ENCODE measurements at regions not wholly inside any gene's neighbourhood (a gene's known extent, or its start where the extent isn't known, plus 50 kb on each side); places are given as distances from the start of the nearest gene placed in this dataset.

GRCh38 chr3:80232760-80233159 is 465.0 kb upstream of the ROBO1 start:
- Histone ChIP-seq H3K36me3 (no peaks in the 10 kb centered on the region), H3K4me3 (no peak overlapping the region), H3K27ac (no peak overlapping the region), H3K9me3 (no peaks in the 10 kb centered on the region), H3K4me1 (no peaks in the 10 kb centered on the region), H3K27me3 (no peaks in the 10 kb centered on the region)
- TF ChIP-seq POLR2AphosphoS5 (IDR thresholded peaks at IDR 0.05): no peak
- no peak for TF ChIP-seq EP300 (IDR thresholded peaks at IDR 0.05)
- no peak for TF ChIP-seq POLR2A (IDR thresholded peaks at IDR 0.05)
- TF ChIP-seq, protein P1, sequence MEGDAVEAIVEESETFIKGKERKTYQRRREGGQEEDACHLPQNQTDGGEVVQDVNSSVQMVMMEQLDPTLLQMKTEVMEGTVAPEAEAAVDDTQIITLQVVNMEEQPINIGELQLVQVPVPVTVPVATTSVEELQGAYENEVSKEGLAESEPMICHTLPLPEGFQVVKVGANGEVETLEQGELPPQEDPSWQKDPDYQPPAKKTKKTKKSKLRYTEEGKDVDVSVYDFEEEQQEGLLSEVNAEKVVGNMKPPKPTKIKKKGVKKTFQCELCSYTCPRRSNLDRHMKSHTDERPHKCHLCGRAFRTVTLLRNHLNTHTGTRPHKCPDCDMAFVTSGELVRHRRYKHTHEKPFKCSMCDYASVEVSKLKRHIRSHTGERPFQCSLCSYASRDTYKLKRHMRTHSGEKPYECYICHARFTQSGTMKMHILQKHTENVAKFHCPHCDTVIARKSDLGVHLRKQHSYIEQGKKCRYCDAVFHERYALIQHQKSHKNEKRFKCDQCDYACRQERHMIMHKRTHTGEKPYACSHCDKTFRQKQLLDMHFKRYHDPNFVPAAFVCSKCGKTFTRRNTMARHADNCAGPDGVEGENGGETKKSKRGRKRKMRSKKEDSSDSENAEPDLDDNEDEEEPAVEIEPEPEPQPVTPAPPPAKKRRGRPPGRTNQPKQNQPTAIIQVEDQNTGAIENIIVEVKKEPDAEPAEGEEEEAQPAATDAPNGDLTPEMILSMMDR (IDR thresholded peaks at IDR 0.05): no peak
- ATAC-seq: no peak
- 53 to 72% methylated on average over 3 to 5 of the region's 5 CpGs for WGBS, 2 donors (ENCODE audit: low coverage in 1 of 2)

- ATAC-seq: no peak
- no peaks in the 10 kb centered on the region for H3K36me3 ChIP-seq
- TF ChIP-seq POLR2AphosphoS5 (IDR thresholded peaks at IDR 0.05): no peak
- no peak for TF ChIP-seq POLR2A (IDR thresholded peaks at IDR 0.05)
- TF ChIP-seq, protein P1 (IDR thresholded peaks at IDR 0.05): no peak
- TF ChIP-seq EP300 (IDR thresholded peaks at IDR 0.05): no peak
- 60 to 64% methylated on average over 2 of the region's 2 CpGs for WGBS, 2 donors (ENCODE audit: low coverage in 1 of 2)
- no peaks in the 10 kb centered on the region for H3K9me3 ChIP-seq
- no peaks in the 10 kb centered on the region for H3K27me3 ChIP-seq
- no peak overlapping the region for H3K27ac ChIP-seq
- H3K4me1 ChIP-seq: no peaks in the 10 kb centered on the region
- H3K4me3 ChIP-seq: no peak overlapping the region
Measured at GRCh38 chr3:80230962-80231361, 463.2 kb upstream of the ROBO1 start.

DNA sequence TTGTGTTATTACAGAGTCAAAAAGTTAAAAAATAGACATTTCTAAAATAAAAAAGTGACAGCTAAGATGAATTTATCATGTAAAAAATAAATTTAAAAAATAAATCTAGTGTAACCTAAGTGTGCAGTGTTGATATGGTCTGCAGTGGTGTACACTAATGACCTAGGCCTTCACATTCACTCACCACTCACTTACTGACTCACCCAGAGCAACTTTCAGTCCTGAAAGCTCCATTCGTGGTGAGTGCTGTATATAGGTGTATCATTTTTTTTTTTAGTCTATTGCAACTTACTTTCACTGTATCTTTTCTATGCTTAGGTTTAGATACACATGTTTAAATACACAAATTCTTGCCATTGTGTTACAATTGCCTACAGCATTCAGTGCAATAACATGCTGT is 459.4 kb upstream of the ROBO1 start:
- TF ChIP-seq, protein P1 (IDR thresholded peaks at IDR 0.05): no peak
- TF ChIP-seq POLR2AphosphoS5 (IDR thresholded peaks at IDR 0.05): no peak
- TF ChIP-seq EP300 (IDR thresholded peaks at IDR 0.05): no peak
- no peak for TF ChIP-seq POLR2A (IDR thresholded peaks at IDR 0.05)

DNA sequence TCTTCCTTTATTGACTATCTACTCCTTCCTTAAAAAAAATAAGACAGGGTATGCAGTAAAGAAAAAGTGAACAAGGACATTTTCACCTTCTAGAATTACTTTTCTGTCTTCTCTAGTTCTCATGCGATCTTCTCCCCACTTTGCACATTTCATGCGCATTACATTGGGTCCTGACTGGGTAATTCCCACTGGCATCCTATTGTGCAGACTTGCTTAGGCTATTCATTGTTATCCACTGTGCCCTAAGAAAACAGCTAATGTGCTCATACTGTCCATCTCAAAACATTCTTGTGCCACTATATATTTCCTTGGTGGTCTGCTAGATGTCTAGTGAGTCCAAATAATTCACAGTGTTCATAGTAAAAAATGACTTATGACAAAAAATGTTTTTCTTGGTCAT is 447.4 kb upstream of the ROBO1 start:
- no peaks in the 10 kb centered on the region for H3K9me3 ChIP-seq
- TF ChIP-seq EP300 (IDR thresholded peaks at IDR 0.05) (no peak), POLR2AphosphoS5 (IDR thresholded peaks at IDR 0.05) (no peak), POLR2A (IDR thresholded peaks at IDR 0.05) (no peak)
- TF ChIP-seq, protein P1 (IDR thresholded peaks at IDR 0.05): no peak
- H3K36me3 ChIP-seq: no peaks in the 10 kb centered on the region
- no peak overlapping the region for H3K27ac ChIP-seq
- 63 to 100% methylated on average over 1 to 2 of the region's 2 CpGs for WGBS, 2 donors (ENCODE audit: low coverage in 1 of 2)
- H3K27me3 ChIP-seq: no peaks in the 10 kb centered on the region
- H3K4me3 ChIP-seq: no peak overlapping the region
- no peak for ATAC-seq
- no peaks in the 10 kb centered on the region for H3K4me1 ChIP-seq

More for the DNA sequence above, 459.4 kb upstream of the ROBO1 start:
- Histone ChIP-seq H3K4me3 (no peak overlapping the region), H3K27me3 (no peaks in the 10 kb centered on the region), H3K36me3 (no peaks in the 10 kb centered on the region), H3K4me1 (no peaks in the 10 kb centered on the region), H3K9me3 (no peaks in the 10 kb centered on the region), H3K27ac (no peak overlapping the region)
- WGBS, 2 donors (ENCODE audit: low coverage in 1 of 2): 56 to 73% methylated on average over 1 of the region's 1 CpG
- no peak for ATAC-seq

GRCh38 chr3:80213086-80213485 is 445.3 kb upstream of the ROBO1 start:
- H3K9me3 ChIP-seq: no peaks in the 10 kb centered on the region
- no peak for ATAC-seq
- H3K4me1 ChIP-seq: no peaks in the 10 kb centered on the region
- no peaks in the 10 kb centered on the region for H3K27me3 ChIP-seq
- 39 to 44% methylated on average over 4 of the region's 4 CpGs for WGBS, 2 donors (ENCODE audit: low coverage in 1 of 2)
- TF ChIP-seq, protein P1 (IDR thresholded peaks at IDR 0.05): no peak
- TF ChIP-seq POLR2A (IDR thresholded peaks at IDR 0.05) (no peak), EP300 (IDR thresholded peaks at IDR 0.05) (no peak), POLR2AphosphoS5 (IDR thresholded peaks at IDR 0.05) (no peak)
- H3K27ac ChIP-seq: no peak overlapping the region
- H3K4me3 ChIP-seq: no peak overlapping the region
- no peaks in the 10 kb centered on the region for H3K36me3 ChIP-seq

Data from gastroesophageal sphincter (tissue), 4 donors.